HEK293 (cell line): ENCODE measurements at regions not wholly inside any gene's neighbourhood (a gene's known extent, or its start where the extent isn't known, plus 50 kb on each side); places are given as distances from the start of the nearest gene placed in this dataset.

ENCODE experiments used
- CTCF ChIA-PET: fragments of 350-600 bp; formaldehyde crosslinking; extraction: SDS; loops from one replicate; lab custom pipeline; 2021; ENCODE audit warnings: antibody characterized with exemption; lab: Yijun Ruan, JAX
- POLR2A ChIA-PET: fragments of 300-600 bp; formaldehyde crosslinking; extraction: SDS; loops from one replicate; lab custom pipeline; 2020; ENCODE audit warnings: antibody characterized with exemption, inconsistent platforms; lab: Yijun Ruan, JAX
- H3K27ac ChIP-seq: fragments of 200-500 bp; sonication (Bioruptor generic); 2 replicates; pipeline ENCODE4 v1.5.1; 2014; ENCODE audit warnings: low read depth, low read length, control low read depth, inconsistent platforms; ENCODE audit errors: extremely low read depth
- H3K36me3 ChIP-seq, 2 experiments: fragments of 200-500 bp in 1 of 2; sonication (Bioruptor generic) in 1 of 2; 1 replicate in 1 of 2; 2 replicates in 1 of 2; pipeline ENCODE4 v1.5.1; 2014 to 2017; ENCODE audit warnings: inconsistent platforms in 2 of 2, low read length in 2 of 2; ENCODE audit not compliant: control insufficient read depth in 2 of 2, insufficient read depth in 1 of 2
- H3K4me1 ChIP-seq: fragments of 200-500 bp; sonication (Bioruptor generic); 2 replicates; pipeline ENCODE4 v1.5.1; 2014; ENCODE audit warnings: mild to moderate bottlenecking, low read length, inconsistent platforms; ENCODE audit not compliant: control insufficient read depth, insufficient read depth
- H3K4me3 ChIP-seq: 2 replicates; pipeline ENCODE4 v1.5.1; 2011; ENCODE audit warnings: low read depth, mild to moderate bottlenecking, control low read depth, low read length, moderate library complexity
- H3K9me3 ChIP-seq: fragments of 200-500 bp; sonication (Bioruptor generic); 2 replicates; pipeline ENCODE4 v1.5.1; 2014; ENCODE audit warnings: low read depth, low read length, inconsistent platforms; ENCODE audit not compliant: control insufficient read depth, insufficient read depth
- HOXC10 ChIP-seq: sonication (generic); formaldehyde crosslinking; IDR thresholded peaks from 2 replicates; pipeline ENCODE4 v1.8.1; 2023; ENCODE audit warnings: mild to moderate bottlenecking, missing genetic modification reagents
- KLF8 ChIP-seq: fragments of 450-650 bp; formaldehyde crosslinking; IDR thresholded peaks from 2 replicates; pipeline ENCODE4 v1.5.1; 2016; ENCODE audit warnings: missing biosample characterization, missing genetic modification characterization
- ZBTB48 ChIP-seq: fragments of 450-650 bp; formaldehyde crosslinking; IDR thresholded peaks from 2 replicates; pipeline ENCODE4 v1.5.1; 2016; ENCODE audit warnings: missing biosample characterization, missing genetic modification characterization
- ZIC2 ChIP-seq: fragments of 450-650 bp; formaldehyde crosslinking; IDR thresholded peaks from 2 replicates; pipeline ENCODE4 v1.5.1; 2016; ENCODE audit warnings: missing biosample characterization, missing genetic modification characterization
- ZNF214 ChIP-seq: fragments of 450-650 bp; formaldehyde crosslinking; IDR thresholded peaks from 2 replicates; pipeline ENCODE4 v1.5.1; 2017; ENCODE audit warnings: missing biosample characterization, mild to moderate bottlenecking, missing genetic modification characterization, borderline replicate concordance
- ZNF324 ChIP-seq: fragments of 450-650 bp; formaldehyde crosslinking; IDR thresholded peaks from 2 replicates; pipeline ENCODE4 v1.5.1; 2016; ENCODE audit warnings: missing biosample characterization, missing genetic modification characterization
- ZNF366 ChIP-seq: fragments of 450-650 bp; formaldehyde crosslinking; conservative IDR thresholded peaks from 2 replicates; pipeline ENCODE4 v1.5.1; 2016; ENCODE audit warnings: missing biosample characterization, missing genetic modification characterization
- ZNF423 ChIP-seq: fragments of 450-650 bp; formaldehyde crosslinking; IDR thresholded peaks from 2 replicates; pipeline ENCODE4 v1.5.1; 2016; ENCODE audit warnings: missing biosample characterization, missing genetic modification characterization
- ZNF426 ChIP-seq: fragments of 450-650 bp; formaldehyde crosslinking; IDR thresholded peaks from 2 replicates; pipeline ENCODE4 v1.5.1; 2017; ENCODE audit warnings: missing biosample characterization, missing genetic modification characterization, mild to moderate bottlenecking, inconsistent platforms, moderate library complexity
- ZNF600 ChIP-seq: fragments of 450-650 bp; formaldehyde crosslinking; IDR thresholded peaks from 2 replicates; pipeline ENCODE4 v1.5.1; 2016; ENCODE audit warnings: missing biosample characterization, missing genetic modification characterization
- ZNF629 ChIP-seq: fragments of 450-650 bp; formaldehyde crosslinking; IDR thresholded peaks from 2 replicates; pipeline ENCODE4 v1.5.1; 2017; ENCODE audit warnings: missing biosample characterization, missing genetic modification characterization
- TF ChIP-seq, protein P1 (sequence below): fragments of 450-650 bp; formaldehyde crosslinking; IDR thresholded peaks from 2 replicates; pipeline ENCODE4; 2016; ENCODE audit warnings: missing biosample characterization, missing genetic modification characterization
- TF ChIP-seq, protein P2 (sequence below): fragments of 450-650 bp; formaldehyde crosslinking; IDR thresholded peaks from 2 replicates; pipeline ENCODE4 v1.5.1; 2016; ENCODE audit warnings: missing biosample characterization, missing genetic modification characterization, borderline replicate concordance
- TF ChIP-seq, protein P3 (sequence below): fragments of 450-650 bp; formaldehyde crosslinking; IDR thresholded peaks from 2 replicates; pipeline ENCODE4 v1.5.1; 2016; ENCODE audit warnings: missing biosample characterization, missing genetic modification characterization
- TF ChIP-seq, protein P4 (sequence below): fragments of 450-650 bp; formaldehyde crosslinking; IDR thresholded peaks from 2 replicates; pipeline ENCODE4 v1.5.1; 2016; ENCODE audit warnings: missing biosample characterization, missing genetic modification characterization
- TF ChIP-seq, protein P5 (sequence below): fragments of 450-650 bp; formaldehyde crosslinking; IDR thresholded peaks from 2 replicates; pipeline ENCODE4 v1.5.1; 2016; ENCODE audit warnings: missing biosample characterization, missing genetic modification characterization
- TF ChIP-seq, protein P6 (sequence below): fragments of 450-650 bp; formaldehyde crosslinking; IDR thresholded peaks from 2 replicates; pipeline ENCODE4 v1.5.1; 2016; ENCODE audit warnings: missing biosample characterization, missing genetic modification characterization
- TF ChIP-seq, protein P7 (sequence below): IDR thresholded peaks from 2 replicates; pipeline ENCODE4 v1.6.1; 2011; ENCODE audit warnings: mild to moderate bottlenecking, low read depth, low read length, borderline replicate concordance

DNA sequence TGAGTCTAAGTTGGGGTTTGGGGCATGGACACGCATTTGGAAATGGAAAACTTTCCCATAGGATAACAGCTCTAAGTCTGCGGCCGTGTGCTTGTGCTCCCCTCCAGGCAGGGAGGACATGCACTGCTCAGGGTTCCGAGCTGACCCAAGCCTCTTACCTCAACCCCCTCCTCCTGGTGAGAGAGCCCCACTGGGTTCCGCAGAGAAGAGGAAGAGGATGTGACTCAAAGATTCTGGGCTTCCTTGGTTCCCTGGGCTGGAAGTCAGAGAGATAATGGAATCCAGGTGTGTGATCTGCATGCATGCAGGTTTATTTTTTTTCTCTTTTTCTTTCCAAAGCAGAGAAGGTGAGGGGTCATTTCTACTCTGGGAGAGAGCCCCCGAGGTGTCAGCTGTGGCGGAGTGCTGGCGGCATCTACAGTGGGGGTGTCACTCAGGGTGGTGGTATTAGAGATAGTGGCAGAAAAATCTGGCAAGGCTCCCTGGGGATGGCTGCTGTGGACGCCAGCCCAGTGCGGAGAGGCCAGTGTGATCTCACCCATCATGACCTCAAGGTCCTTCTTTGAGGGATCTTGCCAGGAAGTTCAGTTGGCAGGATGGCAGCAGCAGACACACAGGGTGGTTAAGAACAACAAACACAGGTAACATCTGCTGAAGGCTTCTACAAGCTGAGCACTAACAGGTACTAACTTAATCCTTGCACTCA lies 168.7 kb upstream of the HAND2 start:
- H3K36me3 ChIP-seq: no peaks in the 10 kb centered on the region
- no peaks in the 10 kb centered on the region for H3K4me1 ChIP-seq
- POLR2A ChIA-PET: interaction anchor here (0.6 kb wide), 1 partner anchor 169 kb away, joined by 7 read pairs; the partner anchor contains the start of gene HAND2
- CTCF ChIA-PET: no interaction called here
- no peak overlapping the region for H3K27ac ChIP-seq
- no peak overlapping the region for H3K4me3 ChIP-seq
- no peaks in the 10 kb centered on the region for H3K9me3 ChIP-seq
- TF ChIP-seq, protein P1, sequence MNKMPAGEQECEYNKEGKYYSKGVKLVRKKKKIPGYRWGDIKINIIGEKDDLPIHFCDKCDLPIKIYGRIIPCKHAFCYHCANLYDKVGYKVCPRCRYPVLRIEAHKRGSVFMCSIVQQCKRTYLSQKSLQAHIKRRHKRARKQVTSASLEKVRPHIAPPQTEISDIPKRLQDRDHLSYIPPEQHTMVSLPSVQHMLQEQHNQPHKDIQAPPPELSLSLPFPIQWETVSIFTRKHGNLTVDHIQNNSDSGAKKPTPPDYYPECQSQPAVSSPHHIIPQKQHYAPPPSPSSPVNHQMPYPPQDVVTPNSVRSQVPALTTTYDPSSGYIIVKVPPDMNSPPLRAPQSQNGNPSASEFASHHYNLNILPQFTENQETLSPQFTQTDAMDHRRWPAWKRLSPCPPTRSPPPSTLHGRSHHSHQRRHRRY (tag by site-specific recombination): no peak
- no peak for TF ChIP-seq KLF8
- TF ChIP-seq, protein P2, sequence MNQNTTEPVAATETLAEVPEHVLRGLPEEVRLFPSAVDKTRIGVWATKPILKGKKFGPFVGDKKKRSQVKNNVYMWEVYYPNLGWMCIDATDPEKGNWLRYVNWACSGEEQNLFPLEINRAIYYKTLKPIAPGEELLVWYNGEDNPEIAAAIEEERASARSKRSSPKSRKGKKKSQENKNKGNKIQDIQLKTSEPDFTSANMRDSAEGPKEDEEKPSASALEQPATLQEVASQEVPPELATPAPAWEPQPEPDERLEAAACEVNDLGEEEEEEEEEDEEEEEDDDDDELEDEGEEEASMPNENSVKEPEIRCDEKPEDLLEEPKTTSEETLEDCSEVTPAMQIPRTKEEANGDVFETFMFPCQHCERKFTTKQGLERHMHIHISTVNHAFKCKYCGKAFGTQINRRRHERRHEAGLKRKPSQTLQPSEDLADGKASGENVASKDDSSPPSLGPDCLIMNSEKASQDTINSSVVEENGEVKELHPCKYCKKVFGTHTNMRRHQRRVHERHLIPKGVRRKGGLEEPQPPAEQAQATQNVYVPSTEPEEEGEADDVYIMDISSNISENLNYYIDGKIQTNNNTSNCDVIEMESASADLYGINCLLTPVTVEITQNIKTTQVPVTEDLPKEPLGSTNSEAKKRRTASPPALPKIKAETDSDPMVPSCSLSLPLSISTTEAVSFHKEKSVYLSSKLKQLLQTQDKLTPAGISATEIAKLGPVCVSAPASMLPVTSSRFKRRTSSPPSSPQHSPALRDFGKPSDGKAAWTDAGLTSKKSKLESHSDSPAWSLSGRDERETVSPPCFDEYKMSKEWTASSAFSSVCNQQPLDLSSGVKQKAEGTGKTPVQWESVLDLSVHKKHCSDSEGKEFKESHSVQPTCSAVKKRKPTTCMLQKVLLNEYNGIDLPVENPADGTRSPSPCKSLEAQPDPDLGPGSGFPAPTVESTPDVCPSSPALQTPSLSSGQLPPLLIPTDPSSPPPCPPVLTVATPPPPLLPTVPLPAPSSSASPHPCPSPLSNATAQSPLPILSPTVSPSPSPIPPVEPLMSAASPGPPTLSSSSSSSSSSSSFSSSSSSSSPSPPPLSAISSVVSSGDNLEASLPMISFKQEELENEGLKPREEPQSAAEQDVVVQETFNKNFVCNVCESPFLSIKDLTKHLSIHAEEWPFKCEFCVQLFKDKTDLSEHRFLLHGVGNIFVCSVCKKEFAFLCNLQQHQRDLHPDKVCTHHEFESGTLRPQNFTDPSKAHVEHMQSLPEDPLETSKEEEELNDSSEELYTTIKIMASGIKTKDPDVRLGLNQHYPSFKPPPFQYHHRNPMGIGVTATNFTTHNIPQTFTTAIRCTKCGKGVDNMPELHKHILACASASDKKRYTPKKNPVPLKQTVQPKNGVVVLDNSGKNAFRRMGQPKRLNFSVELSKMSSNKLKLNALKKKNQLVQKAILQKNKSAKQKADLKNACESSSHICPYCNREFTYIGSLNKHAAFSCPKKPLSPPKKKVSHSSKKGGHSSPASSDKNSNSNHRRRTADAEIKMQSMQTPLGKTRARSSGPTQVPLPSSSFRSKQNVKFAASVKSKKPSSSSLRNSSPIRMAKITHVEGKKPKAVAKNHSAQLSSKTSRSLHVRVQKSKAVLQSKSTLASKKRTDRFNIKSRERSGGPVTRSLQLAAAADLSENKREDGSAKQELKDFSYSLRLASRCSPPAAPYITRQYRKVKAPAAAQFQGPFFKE (tag by site-specific recombination): no peak
- TF ChIP-seq, protein P3, sequence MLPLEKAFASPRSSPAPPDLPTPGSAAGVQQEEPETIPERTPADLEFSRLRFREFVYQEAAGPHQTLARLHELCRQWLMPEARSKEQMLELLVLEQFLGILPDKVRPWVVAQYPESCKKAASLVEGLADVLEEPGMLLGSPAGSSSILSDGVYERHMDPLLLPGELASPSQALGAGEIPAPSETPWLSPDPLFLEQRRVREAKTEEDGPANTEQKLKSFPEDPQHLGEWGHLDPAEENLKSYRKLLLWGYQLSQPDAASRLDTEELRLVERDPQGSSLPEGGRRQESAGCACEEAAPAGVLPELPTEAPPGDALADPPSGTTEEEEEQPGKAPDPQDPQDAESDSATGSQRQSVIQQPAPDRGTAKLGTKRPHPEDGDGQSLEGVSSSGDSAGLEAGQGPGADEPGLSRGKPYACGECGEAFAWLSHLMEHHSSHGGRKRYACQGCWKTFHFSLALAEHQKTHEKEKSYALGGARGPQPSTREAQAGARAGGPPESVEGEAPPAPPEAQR (tag by site-specific recombination): no peak
- TF ChIP-seq ZNF600 (tag by site-specific recombination): no peak
- no peak for TF ChIP-seq ZNF426 (tag by site-specific recombination)
- no peak for TF ChIP-seq ZNF629 (tag by site-specific recombination)
- TF ChIP-seq, protein P4, sequence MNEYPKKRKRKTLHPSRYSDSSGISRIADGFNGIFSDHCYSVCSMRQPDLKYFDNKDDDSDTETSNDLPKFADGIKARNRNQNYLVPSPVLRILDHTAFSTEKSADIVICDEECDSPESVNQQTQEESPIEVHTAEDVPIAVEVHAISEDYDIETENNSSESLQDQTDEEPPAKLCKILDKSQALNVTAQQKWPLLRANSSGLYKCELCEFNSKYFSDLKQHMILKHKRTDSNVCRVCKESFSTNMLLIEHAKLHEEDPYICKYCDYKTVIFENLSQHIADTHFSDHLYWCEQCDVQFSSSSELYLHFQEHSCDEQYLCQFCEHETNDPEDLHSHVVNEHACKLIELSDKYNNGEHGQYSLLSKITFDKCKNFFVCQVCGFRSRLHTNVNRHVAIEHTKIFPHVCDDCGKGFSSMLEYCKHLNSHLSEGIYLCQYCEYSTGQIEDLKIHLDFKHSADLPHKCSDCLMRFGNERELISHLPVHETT (tag by site-specific recombination): no peak
- TF ChIP-seq HOXC10 (CRISPR knock-in tag): no peak
- no peak for TF ChIP-seq ZNF214

DNA sequence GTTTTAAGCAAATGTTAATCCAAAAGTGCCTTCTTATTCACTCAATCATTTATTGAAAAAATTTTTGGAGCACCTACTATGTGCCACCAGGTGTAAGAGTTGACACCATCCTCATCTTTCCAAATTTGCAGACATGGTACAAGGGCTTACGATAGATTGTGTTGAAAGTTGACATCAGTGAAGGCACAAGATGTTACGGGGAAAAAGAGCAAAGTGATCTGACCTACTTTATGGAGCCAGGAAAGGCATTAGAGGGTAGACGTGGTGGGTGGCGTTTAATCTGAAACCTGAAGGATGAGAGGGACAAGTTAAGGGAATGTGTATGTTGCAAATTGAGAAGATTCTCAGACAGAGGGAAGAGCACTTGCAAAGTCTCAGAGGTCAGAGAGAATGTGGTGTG lies 167.8 kb upstream of the HAND2 start:
- ChIA-PET POLR2A (no interaction called here), CTCF (no interaction called here)
- Histone ChIP-seq H3K4me1 (no peaks in the 10 kb centered on the region), H3K36me3 (no peaks in the 10 kb centered on the region), H3K27ac (no peak overlapping the region), H3K9me3 (no peaks in the 10 kb centered on the region), H3K4me3 (no peak overlapping the region)
- no peak for TF ChIP-seq ZIC2
- no peak for TF ChIP-seq ZNF324 (tag by site-specific recombination)
- TF ChIP-seq, protein P5, sequence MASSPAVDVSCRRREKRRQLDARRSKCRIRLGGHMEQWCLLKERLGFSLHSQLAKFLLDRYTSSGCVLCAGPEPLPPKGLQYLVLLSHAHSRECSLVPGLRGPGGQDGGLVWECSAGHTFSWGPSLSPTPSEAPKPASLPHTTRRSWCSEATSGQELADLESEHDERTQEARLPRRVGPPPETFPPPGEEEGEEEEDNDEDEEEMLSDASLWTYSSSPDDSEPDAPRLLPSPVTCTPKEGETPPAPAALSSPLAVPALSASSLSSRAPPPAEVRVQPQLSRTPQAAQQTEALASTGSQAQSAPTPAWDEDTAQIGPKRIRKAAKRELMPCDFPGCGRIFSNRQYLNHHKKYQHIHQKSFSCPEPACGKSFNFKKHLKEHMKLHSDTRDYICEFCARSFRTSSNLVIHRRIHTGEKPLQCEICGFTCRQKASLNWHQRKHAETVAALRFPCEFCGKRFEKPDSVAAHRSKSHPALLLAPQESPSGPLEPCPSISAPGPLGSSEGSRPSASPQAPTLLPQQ (tag by site-specific recombination): no peak
- TF ChIP-seq, protein P6, sequence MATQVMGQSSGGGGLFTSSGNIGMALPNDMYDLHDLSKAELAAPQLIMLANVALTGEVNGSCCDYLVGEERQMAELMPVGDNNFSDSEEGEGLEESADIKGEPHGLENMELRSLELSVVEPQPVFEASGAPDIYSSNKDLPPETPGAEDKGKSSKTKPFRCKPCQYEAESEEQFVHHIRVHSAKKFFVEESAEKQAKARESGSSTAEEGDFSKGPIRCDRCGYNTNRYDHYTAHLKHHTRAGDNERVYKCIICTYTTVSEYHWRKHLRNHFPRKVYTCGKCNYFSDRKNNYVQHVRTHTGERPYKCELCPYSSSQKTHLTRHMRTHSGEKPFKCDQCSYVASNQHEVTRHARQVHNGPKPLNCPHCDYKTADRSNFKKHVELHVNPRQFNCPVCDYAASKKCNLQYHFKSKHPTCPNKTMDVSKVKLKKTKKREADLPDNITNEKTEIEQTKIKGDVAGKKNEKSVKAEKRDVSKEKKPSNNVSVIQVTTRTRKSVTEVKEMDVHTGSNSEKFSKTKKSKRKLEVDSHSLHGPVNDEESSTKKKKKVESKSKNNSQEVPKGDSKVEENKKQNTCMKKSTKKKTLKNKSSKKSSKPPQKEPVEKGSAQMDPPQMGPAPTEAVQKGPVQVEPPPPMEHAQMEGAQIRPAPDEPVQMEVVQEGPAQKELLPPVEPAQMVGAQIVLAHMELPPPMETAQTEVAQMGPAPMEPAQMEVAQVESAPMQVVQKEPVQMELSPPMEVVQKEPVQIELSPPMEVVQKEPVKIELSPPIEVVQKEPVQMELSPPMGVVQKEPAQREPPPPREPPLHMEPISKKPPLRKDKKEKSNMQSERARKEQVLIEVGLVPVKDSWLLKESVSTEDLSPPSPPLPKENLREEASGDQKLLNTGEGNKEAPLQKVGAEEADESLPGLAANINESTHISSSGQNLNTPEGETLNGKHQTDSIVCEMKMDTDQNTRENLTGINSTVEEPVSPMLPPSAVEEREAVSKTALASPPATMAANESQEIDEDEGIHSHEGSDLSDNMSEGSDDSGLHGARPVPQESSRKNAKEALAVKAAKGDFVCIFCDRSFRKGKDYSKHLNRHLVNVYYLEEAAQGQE (tag by site-specific recombination): no peak
- TF ChIP-seq ZNF214: no peak
- TF ChIP-seq ZNF423 (tag by site-specific recombination): no peak
- TF ChIP-seq ZBTB48 (tag by site-specific recombination): no peak
- TF ChIP-seq ZNF366 (tag by site-specific recombination): no peak
- TF ChIP-seq, protein P7, sequence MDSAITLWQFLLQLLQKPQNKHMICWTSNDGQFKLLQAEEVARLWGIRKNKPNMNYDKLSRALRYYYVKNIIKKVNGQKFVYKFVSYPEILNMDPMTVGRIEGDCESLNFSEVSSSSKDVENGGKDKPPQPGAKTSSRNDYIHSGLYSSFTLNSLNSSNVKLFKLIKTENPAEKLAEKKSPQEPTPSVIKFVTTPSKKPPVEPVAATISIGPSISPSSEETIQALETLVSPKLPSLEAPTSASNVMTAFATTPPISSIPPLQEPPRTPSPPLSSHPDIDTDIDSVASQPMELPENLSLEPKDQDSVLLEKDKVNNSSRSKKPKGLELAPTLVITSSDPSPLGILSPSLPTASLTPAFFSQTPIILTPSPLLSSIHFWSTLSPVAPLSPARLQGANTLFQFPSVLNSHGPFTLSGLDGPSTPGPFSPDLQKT: no peak
